MM.1S (cell line): ENCODE measurements at regions not wholly inside any gene's neighbourhood (a gene's known extent, or its start where the extent isn't known, plus 50 kb on each side); places are given as distances from the start of the nearest gene placed in this dataset.

Experiments used
- DNase-seq: peaks from one replicate; pipeline ENCODE4 v3.0.0-alpha.2; 2015
- H2AFZ ChIP-seq: fragments of 300-600 bp; sonication (generic); 2 replicates; pipeline ENCODE4 v1.6.0; 2016; ENCODE audit warnings: antibody characterized with exemption, low read length
- H3F3A ChIP-seq: fragments of 300-600 bp; sonication (generic); 2 replicates; pipeline ENCODE4 v1.6.1; 2016; ENCODE audit warnings: mild to moderate bottlenecking, antibody characterized with exemption, low read length, moderate library complexity, mixed read lengths; ENCODE audit not compliant: insufficient read depth
- H3K27ac ChIP-seq: fragments of 300-600 bp; sonication (generic); 2 replicates; pipeline ENCODE4 v1.5.1; 2016; ENCODE audit warnings: mild to moderate bottlenecking, low read length
- H3K27me3 ChIP-seq: fragments of 300-600 bp; sonication (generic); replicated peaks from 2 replicates; pipeline ENCODE4 v1.6.0; 2016; ENCODE audit warnings: low read length; ENCODE audit not compliant: insufficient read depth
- H3K36me3 ChIP-seq: fragments of 300-600 bp; sonication (generic); replicated peaks from 2 replicates; pipeline ENCODE4 v1.6.1; 2016; ENCODE audit warnings: mild to moderate bottlenecking, low read length, mixed read lengths; ENCODE audit not compliant: insufficient read depth
- H3K4me1 ChIP-seq: fragments of 300-600 bp; sonication (generic); 2 replicates; pipeline ENCODE4 v1.6.1; 2016; ENCODE audit warnings: low read length, mixed read lengths
- H3K4me2 ChIP-seq: fragments of 300-600 bp; sonication (generic); 2 replicates; pipeline ENCODE4 v1.6.0; 2016; ENCODE audit warnings: low read depth, low read length
- H3K4me3 ChIP-seq: fragments of 300-600 bp; sonication (generic); 2 replicates; pipeline ENCODE4 v1.5.1; 2016; ENCODE audit warnings: low read length, mixed read lengths
- H3K79me2 ChIP-seq: fragments of 300-600 bp; sonication (generic); 2 replicates; pipeline ENCODE4 v1.6.1; 2016; ENCODE audit warnings: mixed run types, low read length, mixed read lengths
- H3K9ac ChIP-seq: fragments of 300-600 bp; sonication (generic); 2 replicates; pipeline ENCODE4 v1.6.1; 2016; ENCODE audit warnings: low read length, mixed read lengths
- H3K9me2 ChIP-seq: fragments of 300-600 bp; sonication (generic); replicated peaks from 2 replicates; pipeline ENCODE4 v1.6.1; 2016; ENCODE audit warnings: mild to moderate bottlenecking, low read length, mixed read lengths; ENCODE audit not compliant: insufficient read depth
- H3K9me3 ChIP-seq: fragments of 300-600 bp; sonication (generic); replicated peaks from 2 replicates; pipeline ENCODE4 v1.6.1; 2016; ENCODE audit warnings: mild to moderate bottlenecking, low read length, mixed read lengths; ENCODE audit not compliant: insufficient read depth
- H4K20me1 ChIP-seq: fragments of 300-600 bp; sonication (generic); 2 replicates; pipeline ENCODE4 v1.6.1; 2016; ENCODE audit warnings: mild to moderate bottlenecking, low read length, moderate library complexity, mixed read lengths; ENCODE audit not compliant: insufficient read depth
- EZH2 ChIP-seq: fragments of 300-600 bp; sonication (generic); optimal IDR thresholded peaks from 2 replicates; pipeline ENCODE3; 2017; ENCODE audit warnings: low read depth, mild to moderate bottlenecking, antibody characterized with exemption, low read length, mixed read lengths
- EZH2phosphoT487 ChIP-seq: fragments of 300-600 bp; sonication (generic); IDR thresholded peaks from 2 replicates; pipeline ENCODE4 v1.6.1; 2018; ENCODE audit warnings: antibody characterized with exemption, low read length
- TF ChIP-seq, protein P1 (sequence below): fragments of 300-600 bp; sonication (generic); IDR thresholded peaks from 2 replicates; pipeline ENCODE4 v1.5.1; 2016; ENCODE audit warnings: antibody characterized with exemption, low read length, mixed read lengths

DNA sequence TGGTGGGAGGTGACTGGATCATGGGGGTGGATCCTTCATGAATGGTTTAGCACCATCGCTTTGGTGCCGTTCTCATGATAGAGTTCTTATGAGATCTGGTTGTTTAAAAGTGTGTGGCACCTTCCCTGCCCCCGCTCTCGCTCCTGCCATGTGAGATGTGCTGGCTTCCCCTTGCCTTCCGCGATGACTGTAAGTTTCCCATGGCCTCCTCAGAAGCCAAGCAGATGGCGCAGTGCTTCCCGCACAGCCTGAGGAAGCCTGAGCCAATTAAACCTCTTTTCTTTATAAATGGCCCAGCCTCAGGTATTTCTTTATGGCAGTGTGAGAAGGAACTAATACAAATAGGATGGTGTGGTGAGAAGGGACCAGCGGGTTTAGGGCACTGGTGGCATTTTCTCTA is 243.3 kb upstream of the CELF2 start:
- DNase-seq, result no peak
- Histone ChIP-seq H3K79me2 (no peaks in the 10 kb centered on the region), H3K4me3 (no peak overlapping the region), H4K20me1 (no peaks in the 10 kb centered on the region), H3K4me1 (peaks cover 15% of the 10 kb centered on the region; the same call in 1 of the 2 replicates), H3K9me3 (no peaks in the 10 kb centered on the region), H3K9me2 (no peaks in the 10 kb centered on the region), H3K27ac (no peak overlapping the region), H3F3A (no peaks in the 10 kb centered on the region), H3K27me3 (no peaks in the 10 kb centered on the region), H3K9ac (no peak overlapping the region), H3K36me3 (no peaks in the 10 kb centered on the region), H3K4me2 (no peak overlapping the region), H2AFZ (no peak overlapping the region)
- no peak for TF ChIP-seq EZH2phosphoT487
- no peak for TF ChIP-seq EZH2
- TF ChIP-seq, protein P1, sequence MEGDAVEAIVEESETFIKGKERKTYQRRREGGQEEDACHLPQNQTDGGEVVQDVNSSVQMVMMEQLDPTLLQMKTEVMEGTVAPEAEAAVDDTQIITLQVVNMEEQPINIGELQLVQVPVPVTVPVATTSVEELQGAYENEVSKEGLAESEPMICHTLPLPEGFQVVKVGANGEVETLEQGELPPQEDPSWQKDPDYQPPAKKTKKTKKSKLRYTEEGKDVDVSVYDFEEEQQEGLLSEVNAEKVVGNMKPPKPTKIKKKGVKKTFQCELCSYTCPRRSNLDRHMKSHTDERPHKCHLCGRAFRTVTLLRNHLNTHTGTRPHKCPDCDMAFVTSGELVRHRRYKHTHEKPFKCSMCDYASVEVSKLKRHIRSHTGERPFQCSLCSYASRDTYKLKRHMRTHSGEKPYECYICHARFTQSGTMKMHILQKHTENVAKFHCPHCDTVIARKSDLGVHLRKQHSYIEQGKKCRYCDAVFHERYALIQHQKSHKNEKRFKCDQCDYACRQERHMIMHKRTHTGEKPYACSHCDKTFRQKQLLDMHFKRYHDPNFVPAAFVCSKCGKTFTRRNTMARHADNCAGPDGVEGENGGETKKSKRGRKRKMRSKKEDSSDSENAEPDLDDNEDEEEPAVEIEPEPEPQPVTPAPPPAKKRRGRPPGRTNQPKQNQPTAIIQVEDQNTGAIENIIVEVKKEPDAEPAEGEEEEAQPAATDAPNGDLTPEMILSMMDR, result no peak

DNA sequence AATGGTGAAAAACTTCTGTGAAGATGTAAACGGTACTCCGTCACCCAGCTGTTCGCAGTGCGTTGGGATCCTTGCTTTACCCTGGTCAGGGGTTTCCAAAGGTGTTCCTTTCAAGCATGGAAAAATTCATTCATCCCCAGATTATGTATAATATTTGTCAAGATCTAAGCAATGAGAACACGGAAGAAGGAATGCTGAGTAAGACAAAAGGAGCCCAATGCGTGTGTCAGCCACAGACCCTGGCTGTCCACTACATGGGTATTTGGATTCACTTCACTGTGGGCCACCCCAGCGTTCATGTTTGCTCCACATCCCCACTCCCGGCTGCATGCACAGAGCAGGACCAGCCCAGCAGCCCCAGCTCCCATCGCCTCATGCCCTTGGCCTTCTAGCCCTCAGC is 241.3 kb upstream of the CELF2 start:
- Histone ChIP-seq H3K9ac (no peak overlapping the region), H3F3A (no peaks in the 10 kb centered on the region), H3K79me2 (no peaks in the 10 kb centered on the region), H3K9me3 (no peaks in the 10 kb centered on the region), H3K9me2 (no peaks in the 10 kb centered on the region), H2AFZ (no peak overlapping the region), H3K27ac (no peak overlapping the region), H3K4me1 (peaks cover 15% of the 10 kb centered on the region; the same call in 1 of the 2 replicates), H3K27me3 (no peaks in the 10 kb centered on the region), H3K4me3 (no peak overlapping the region), H3K4me2 (no peak overlapping the region), H3K36me3 (no peaks in the 10 kb centered on the region), H4K20me1 (no peaks in the 10 kb centered on the region)
- DNase-seq, result no peak
- TF ChIP-seq, protein P1, result no peak
- TF ChIP-seq EZH2phosphoT487 (no peak), EZH2 (no peak)

DNA sequence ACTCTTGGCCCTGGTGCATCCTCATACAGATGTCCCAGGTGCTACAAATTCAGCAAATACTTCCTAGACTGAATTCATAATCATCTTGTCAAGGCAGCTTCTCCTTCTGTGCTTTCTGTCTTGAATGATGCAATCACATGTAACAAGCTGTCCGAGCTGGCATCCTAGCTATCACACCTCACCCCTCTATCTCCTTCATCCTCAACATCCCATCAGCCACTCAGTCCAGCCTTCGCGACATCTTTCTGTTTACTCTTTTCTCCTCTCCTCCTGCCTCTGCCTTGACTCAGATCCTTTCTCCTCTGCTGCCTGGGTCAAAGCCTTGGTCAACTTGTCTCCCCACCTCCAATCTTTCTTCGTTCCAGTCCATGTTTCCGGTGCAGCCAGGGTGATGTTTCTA is 240.4 kb upstream of the CELF2 start:
- H3K9ac ChIP-seq, result no peak overlapping the region
- H3K27me3 ChIP-seq, result no peaks in the 10 kb centered on the region
- H3K79me2 ChIP-seq, result no peaks in the 10 kb centered on the region
- H4K20me1 ChIP-seq, result no peaks in the 10 kb centered on the region
- no peaks in the 10 kb centered on the region for H3K9me2 ChIP-seq
- no peak overlapping the region for H3K4me3 ChIP-seq
- no peak overlapping the region for H3K27ac ChIP-seq
- H2AFZ ChIP-seq, result no peak overlapping the region
- H3K4me2 ChIP-seq, result no peak overlapping the region
- no peaks in the 10 kb centered on the region for H3K36me3 ChIP-seq
- H3F3A ChIP-seq, result no peaks in the 10 kb centered on the region
- no peak for DNase-seq
- H3K9me3 ChIP-seq, result no peaks in the 10 kb centered on the region
- peaks cover 15% of the 10 kb centered on the region; the same call in 1 of the 2 replicates for H3K4me1 ChIP-seq
- TF ChIP-seq EZH2 (no peak), EZH2phosphoT487 (no peak)
- TF ChIP-seq, protein P1, result no peak
